ENCODE measurements at regions not wholly inside any gene's neighbourhood (a gene's known extent, or its start where the extent isn't known, plus 50 kb on each side); places are given as distances from the start of the nearest gene placed in this dataset.
A peak's percentile ranks its signal among the peaks of the same experiment; 100 is the strongest.
"Not testable (repeated sequence)": the region's sequence is repeated elsewhere in the genome, so short reads cannot be mapped to it uniquely, and the experiment has no call there.

DNA sequence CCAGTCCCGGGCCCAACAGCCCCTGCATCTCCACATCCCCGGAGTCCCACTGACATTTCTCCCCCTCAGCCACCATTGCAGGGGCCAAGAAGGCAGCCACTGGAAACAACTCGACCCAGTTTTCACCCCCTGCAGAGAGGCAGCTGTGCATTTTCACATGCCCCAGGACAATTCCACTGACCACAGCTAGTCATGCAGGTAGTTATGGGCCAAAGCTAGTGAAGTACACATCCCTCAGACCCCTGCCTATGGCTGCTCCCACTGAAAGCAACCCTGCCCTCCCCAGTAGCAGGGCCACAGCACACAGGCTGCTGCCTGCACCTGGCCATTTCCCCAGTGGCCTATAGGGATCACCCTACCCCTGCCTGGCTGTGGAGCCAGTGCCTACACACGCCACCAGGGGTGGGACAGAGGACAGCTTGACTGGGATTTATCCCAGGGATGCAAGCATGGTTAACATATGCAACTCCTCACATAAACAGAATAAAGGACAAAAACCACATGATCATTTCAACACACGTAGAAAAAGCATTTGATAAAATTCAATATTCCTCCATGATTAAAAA, 154.0 kb downstream of the NDUFA12 start:
- Histone ChIP-seq H3K27me3 (ENCODE audit: control insufficient read depth, insufficient read depth, low read length) (no peaks in the 10 kb centered on the region), H3K9ac (ENCODE audit: low read length) (no peak overlapping the region), H3K4me1 (ENCODE audit: control insufficient read depth, insufficient read depth, low read length) (no peaks in the 10 kb centered on the region), H3K36me3 (ENCODE audit: control insufficient read depth, insufficient read depth, low read length) (no peaks in the 10 kb centered on the region), H3K27ac (ENCODE audit: low read depth, low read length) (no peak overlapping the region), H3K4me3 (ENCODE audit: low read length) (no peak overlapping the region)

DNA sequence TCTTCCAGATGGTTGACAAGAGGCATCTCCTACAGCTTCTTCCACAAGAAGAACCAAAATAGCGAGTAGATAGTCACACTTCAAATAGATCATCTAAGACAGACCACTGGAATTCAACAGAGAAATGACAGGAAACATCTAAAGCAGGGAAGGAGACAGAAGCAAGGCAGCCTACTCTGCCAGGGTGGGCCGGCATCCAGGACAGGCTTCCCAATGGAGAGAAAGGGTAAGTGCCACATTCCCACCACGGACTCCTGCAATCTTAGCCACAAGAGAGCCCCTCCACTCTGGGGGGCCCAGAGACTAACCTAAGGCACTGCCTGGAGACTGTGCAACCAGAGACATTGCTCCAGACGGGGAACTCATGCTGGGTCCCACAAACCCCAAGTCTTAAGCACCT, 154.5 kb downstream of the NDUFA12 start:
- Histone ChIP-seq H3K27ac (ENCODE audit: low read depth, low read length) (no peak overlapping the region), H3K4me3 (ENCODE audit: low read length) (no peak overlapping the region), H3K4me1 (ENCODE audit: control insufficient read depth, insufficient read depth, low read length) (no peaks in the 10 kb centered on the region), H3K36me3 (ENCODE audit: control insufficient read depth, insufficient read depth, low read length) (no peaks in the 10 kb centered on the region), H3K27me3 (ENCODE audit: control insufficient read depth, insufficient read depth, low read length) (no peaks in the 10 kb centered on the region), H3K9ac (ENCODE audit: low read length) (no peak overlapping the region)

DNA sequence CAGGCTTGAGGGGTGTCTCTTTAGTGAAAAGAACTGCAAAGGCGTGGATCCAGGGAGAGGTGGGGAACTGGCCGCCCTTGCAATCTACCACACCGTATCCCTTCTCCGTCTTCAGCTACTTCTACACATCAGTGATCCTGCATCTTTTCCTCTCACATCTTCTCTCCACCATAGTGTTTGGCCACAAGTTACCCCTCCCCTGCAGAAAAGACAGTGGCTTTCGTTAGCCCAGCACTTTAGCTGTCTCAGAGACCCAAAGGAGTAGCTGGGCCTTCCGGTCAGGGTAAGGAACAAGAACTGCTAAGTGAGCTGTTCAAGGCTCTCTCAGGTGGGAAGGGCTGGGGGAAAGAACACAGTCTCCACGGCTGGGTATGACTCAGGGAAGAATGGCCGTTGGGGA, 158.4 kb downstream of the NDUFA12 start:
- H3K27me3 ChIP-seq (ENCODE audit: control insufficient read depth, insufficient read depth, low read length) = no peaks in the 10 kb centered on the region
- H3K4me1 ChIP-seq (ENCODE audit: control insufficient read depth, insufficient read depth, low read length) = no peaks in the 10 kb centered on the region
- no peaks in the 10 kb centered on the region for H3K36me3 ChIP-seq (ENCODE audit: control insufficient read depth, insufficient read depth, low read length)
- no peak overlapping the region for H3K27ac ChIP-seq (ENCODE audit: low read depth, low read length)
- H3K4me3 ChIP-seq (ENCODE audit: low read length) = no peak overlapping the region
- H3K9ac ChIP-seq (ENCODE audit: low read length) = no peak overlapping the region

DNA sequence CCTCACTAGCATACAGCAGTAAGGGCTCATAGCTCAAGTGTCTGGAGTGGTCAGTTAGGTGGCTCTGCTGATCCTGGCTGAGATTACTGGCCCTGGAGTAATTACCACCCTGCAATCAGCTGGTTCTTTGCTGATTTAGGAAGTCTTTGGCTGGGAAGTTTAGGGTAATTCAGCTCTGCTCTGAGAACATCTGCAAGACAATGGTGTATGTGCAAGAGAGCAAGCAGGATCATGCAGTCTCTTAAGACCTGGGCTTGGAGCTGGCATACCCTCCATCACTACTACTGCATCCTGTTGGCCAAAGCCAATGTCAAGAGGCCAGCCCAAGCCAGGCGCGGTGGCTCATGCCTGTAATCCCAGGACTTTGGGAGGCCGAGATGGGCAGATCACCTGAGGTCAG, 159.0 kb downstream of the NDUFA12 start:
- Histone ChIP-seq H3K4me1 (ENCODE audit: control insufficient read depth, insufficient read depth, low read length) (no peaks in the 10 kb centered on the region), H3K27ac (ENCODE audit: low read depth, low read length) (no peak overlapping the region), H3K9ac (ENCODE audit: low read length) (no peak overlapping the region), H3K4me3 (ENCODE audit: low read length) (no peak overlapping the region), H3K36me3 (ENCODE audit: control insufficient read depth, insufficient read depth, low read length) (no peaks in the 10 kb centered on the region), H3K27me3 (ENCODE audit: control insufficient read depth, insufficient read depth, low read length) (no peaks in the 10 kb centered on the region)

DNA sequence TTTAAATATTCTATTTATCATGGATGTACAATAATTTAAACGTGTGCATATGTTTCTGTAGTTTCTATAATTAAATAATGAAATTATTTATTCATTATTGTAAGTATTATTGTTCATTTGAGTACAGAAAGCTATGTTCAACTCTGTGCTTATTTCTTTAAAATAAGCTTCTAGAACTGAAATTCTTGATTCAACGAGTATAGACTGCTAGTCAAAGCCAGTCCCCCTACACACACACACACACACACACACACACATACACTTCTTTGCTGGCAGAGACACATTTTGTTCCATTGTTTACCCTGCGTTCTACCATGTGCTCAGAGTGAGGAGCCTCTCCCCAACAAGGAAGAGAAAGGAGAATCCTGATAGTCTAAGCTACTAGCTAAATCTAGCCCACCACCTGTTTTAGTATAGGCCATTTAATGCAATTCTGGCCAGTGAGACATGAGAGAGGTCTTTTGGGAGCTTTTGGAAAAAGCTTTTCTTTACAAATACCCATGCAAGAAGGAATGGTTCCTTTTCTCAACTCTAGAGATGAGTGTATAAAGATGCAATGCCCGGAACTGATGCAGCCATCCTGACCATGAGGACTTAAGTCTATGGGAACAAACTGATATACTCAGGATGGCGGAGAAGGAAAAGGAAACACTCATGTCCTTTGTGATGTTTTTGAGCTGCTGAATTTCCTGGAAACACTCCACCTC, 161.4 kb downstream of the NDUFA12 start:
- H3K27me3 ChIP-seq (ENCODE audit: control insufficient read depth, insufficient read depth, low read length) = no peaks in the 10 kb centered on the region
- H3K4me1 ChIP-seq (ENCODE audit: control insufficient read depth, insufficient read depth, low read length) = no peaks in the 10 kb centered on the region
- no peak overlapping the region for H3K4me3 ChIP-seq (ENCODE audit: low read length)
- H3K27ac ChIP-seq (ENCODE audit: low read depth, low read length) = no peak overlapping the region
- no peak overlapping the region for H3K9ac ChIP-seq (ENCODE audit: low read length)
- no peaks in the 10 kb centered on the region for H3K36me3 ChIP-seq (ENCODE audit: control insufficient read depth, insufficient read depth, low read length)

DNA sequence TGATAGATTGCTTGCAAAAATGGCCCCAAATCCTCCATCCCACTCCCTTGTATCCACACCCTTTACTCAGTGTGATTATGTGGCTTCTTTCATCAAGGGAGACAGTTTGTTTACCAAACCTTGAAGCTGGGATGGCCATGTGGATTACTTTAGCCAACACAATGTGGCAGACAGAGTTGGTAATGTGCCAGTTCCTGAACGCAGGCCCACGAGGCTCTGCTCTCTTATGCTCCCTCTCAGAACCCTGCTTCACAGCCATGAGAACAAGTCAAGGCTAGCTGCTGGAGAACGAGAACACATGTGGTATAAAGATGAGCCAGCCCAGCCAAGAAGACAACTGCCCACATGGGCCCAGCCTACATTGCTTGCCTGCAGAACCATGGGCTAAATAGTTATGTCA, 162.3 kb downstream of the NDUFA12 start:
- H3K4me1 ChIP-seq (ENCODE audit: control insufficient read depth, insufficient read depth, low read length) = no peaks in the 10 kb centered on the region
- no peak overlapping the region for H3K9ac ChIP-seq (ENCODE audit: low read length)
- H3K36me3 ChIP-seq (ENCODE audit: control insufficient read depth, insufficient read depth, low read length) = no peaks in the 10 kb centered on the region
- no peaks in the 10 kb centered on the region for H3K27me3 ChIP-seq (ENCODE audit: control insufficient read depth, insufficient read depth, low read length)
- H3K27ac ChIP-seq (ENCODE audit: low read depth, low read length) = no peak overlapping the region
- no peak overlapping the region for H3K4me3 ChIP-seq (ENCODE audit: low read length)

DNA sequence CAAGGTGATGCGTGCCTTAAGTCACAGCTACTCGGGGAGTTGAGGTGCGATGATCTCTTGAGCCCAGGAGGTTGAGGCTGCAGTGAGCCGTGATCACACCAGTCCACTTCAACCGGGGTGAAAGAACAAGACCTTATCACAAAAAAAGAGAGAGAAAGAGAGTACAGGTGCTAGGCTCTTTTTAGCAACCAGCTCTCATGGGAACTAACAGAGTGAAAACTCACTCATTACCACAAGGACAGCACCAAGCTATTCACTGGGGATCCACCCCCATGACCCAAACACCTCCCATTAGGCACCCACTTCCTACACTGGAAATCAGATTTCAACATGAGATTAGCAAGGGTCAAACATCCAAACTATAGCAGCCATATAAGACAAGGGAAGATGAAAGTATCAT, 164.2 kb downstream of the NDUFA12 start:
- Histone ChIP-seq H3K4me1 (ENCODE audit: control insufficient read depth, insufficient read depth, low read length) (no peaks in the 10 kb centered on the region), H3K4me3 (ENCODE audit: low read length) (no peak overlapping the region), H3K27me3 (ENCODE audit: control insufficient read depth, insufficient read depth, low read length) (no peaks in the 10 kb centered on the region), H3K27ac (ENCODE audit: low read depth, low read length) (no peak overlapping the region), H3K9ac (ENCODE audit: low read length) (no peak overlapping the region), H3K36me3 (ENCODE audit: control insufficient read depth, insufficient read depth, low read length) (no peaks in the 10 kb centered on the region)

DNA sequence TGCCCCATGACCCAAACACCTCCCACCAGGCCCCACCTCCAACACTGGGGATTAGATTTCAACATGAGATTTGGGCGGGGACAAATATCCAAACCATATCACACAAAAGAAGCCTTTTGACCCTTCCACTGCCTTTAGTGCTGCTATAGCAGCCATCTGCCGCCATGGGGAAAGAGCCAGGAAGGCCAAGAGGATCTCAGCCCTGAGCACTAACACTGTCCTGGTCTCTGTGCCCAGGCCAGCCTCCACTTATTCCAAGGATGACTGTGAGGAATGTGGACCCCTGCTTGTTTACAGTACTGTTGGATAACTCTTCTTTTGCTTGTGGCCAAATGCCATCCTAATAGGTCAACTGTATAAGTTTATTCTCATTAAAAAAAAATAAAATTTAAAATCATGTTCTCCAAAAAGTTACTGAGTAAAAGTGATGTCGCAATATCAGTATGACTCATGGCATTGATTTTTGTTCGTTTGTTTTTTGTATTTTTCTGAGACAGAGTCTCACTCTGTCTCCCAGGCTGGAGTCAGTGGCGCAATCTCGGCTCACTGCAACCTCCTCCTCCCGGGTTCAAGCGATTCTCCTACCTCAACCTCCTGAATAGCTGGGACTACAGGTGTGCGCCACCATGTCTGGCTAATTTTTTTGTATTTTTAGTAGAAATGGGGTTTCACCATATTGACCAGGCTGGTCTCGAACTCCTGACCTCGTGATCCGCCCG, 166.4 kb downstream of the NDUFA12 start:
- H3K9ac ChIP-seq (ENCODE audit: low read length); H3K27me3 ChIP-seq (ENCODE audit: control insufficient read depth, insufficient read depth, low read length); H3K36me3 ChIP-seq (ENCODE audit: control insufficient read depth, insufficient read depth, low read length); H3K27ac ChIP-seq (ENCODE audit: low read depth, low read length); H3K4me3 ChIP-seq (ENCODE audit: low read length): not testable (repeated sequence)
- peaks cover 13% of the 10 kb centered on the region for H3K4me1 ChIP-seq (ENCODE audit: control insufficient read depth, insufficient read depth, low read length)

DNA sequence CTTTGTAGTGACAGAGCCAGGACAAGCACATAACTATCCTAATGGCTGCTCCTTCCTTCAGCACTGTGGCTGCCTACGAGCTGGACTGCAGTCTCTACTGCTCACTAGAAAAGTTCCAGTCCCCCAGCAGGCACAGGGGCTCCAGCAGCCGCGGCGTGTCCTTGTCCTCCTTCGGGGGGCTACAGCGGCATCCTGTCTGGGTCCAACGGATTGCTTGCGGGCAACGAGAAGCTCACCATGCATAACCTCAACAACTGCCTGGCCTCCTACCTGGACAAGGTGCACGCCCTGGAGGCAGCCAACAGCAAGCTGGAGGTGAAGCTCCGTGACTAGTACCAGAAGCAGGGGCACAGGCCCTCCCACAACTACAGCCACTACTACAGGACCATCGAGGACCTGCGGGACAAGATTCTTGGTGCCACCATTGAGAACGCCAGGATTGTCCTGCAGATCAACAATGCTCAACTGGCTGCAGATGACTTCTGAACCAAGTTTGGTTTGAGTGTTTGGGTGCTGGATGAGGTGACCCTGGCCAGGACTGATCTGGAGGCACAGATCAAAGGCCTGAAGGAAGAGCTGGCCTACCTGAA, 169.4 kb downstream of the NDUFA12 start:
- no peak overlapping the region for H3K9ac ChIP-seq (ENCODE audit: low read length)
- peak overlapping the region; percentile 79 for H3K27ac ChIP-seq (ENCODE audit: low read depth, low read length)
- H3K36me3 ChIP-seq (ENCODE audit: control insufficient read depth, insufficient read depth, low read length) = no peaks in the 10 kb centered on the region
- H3K4me1 ChIP-seq (ENCODE audit: control insufficient read depth, insufficient read depth, low read length) = peaks cover 20% of the 10 kb centered on the region
- H3K27me3 ChIP-seq (ENCODE audit: control insufficient read depth, insufficient read depth, low read length) = no peaks in the 10 kb centered on the region
- H3K4me3 ChIP-seq (ENCODE audit: low read length) = no peak overlapping the region

DNA sequence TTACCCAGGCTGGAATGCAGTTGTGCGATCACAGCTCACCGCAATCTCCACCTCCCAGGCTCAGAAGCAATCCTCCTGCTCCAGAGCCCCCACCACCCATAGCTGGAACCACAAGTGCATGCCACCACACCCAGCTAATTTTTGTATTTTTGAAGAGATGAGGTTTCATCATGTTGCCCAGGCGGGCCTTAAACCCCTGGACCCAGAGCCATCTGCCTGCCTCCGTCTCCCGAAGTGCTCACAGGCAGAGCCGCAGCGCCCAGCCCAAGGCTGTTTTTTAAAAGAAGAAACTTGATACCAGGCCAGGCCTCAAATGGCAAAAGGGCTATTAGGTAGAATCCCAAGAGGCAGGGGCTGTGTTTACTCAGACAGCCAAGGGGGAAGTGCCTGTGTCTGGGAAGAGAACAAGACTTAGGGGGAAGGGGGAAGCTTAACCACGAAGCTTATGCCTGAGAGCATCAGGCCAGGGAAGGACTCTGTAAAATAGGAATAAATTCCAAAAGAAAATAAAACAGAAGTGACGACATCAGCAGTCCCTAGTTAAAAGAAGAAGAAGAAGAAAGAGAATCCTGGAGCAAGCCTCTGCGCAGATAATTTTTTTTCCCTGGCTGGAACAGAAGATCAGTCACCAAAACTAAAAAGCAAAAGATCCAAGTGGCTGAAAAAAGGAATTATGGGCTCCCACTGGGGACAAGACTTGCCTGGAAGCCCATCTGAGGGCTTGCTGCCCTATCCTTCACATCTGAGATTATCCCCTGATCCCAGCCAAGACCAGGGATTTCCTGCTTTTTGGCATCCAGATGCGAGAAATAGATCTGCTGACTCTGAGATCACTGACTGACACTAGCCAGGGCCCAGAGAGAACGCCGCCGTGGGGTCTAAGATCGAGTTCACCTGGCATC, 170.5 kb downstream of the NDUFA12 start:
- Histone ChIP-seq H3K27ac (ENCODE audit: low read depth, low read length) (peak overlapping the region; percentile 79), H3K27me3 (ENCODE audit: control insufficient read depth, insufficient read depth, low read length) (no peaks in the 10 kb centered on the region), H3K4me3 (ENCODE audit: low read length) (peak overlapping the region; percentile 16), H3K36me3 (ENCODE audit: control insufficient read depth, insufficient read depth, low read length) (no peaks in the 10 kb centered on the region), H3K4me1 (ENCODE audit: control insufficient read depth, insufficient read depth, low read length) (peaks cover 20% of the 10 kb centered on the region), H3K9ac (ENCODE audit: low read length) (no peak overlapping the region)

DNA sequence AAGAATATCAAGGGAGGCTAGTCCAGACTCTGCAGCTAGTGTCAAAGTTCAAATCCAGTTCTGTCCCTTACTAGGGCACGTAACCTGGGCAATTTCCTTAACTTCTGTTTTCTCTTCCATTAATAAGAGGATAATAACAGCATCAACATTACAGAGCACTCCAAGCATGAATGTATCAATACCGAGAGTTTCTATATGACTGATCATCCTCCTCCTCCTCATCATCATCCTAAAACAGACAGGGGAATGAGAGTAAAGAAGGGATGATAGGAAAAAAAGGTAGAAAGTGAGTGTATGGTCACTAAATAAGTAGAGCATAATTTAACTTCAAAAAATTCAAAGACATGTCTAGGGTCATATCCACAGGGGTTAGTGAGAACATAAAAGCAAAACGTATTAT, 171.4 kb downstream of the NDUFA12 start:
- H3K4me3 ChIP-seq (ENCODE audit: low read length) = no peak overlapping the region
- H3K4me1 ChIP-seq (ENCODE audit: control insufficient read depth, insufficient read depth, low read length) = peaks cover 20% of the 10 kb centered on the region
- H3K27ac ChIP-seq (ENCODE audit: low read depth, low read length) = no peak overlapping the region

More for the DNA sequence above, 171.4 kb downstream of the NDUFA12 start:
- Histone ChIP-seq H3K27me3 (ENCODE audit: control insufficient read depth, insufficient read depth, low read length) (no peaks in the 10 kb centered on the region), H3K36me3 (ENCODE audit: control insufficient read depth, insufficient read depth, low read length) (no peaks in the 10 kb centered on the region), H3K9ac (ENCODE audit: low read length) (no peak overlapping the region)
